WI38 (cell line): ENCODE measurements at regions not wholly inside any gene's neighbourhood (a gene's known extent, or its start where the extent isn't known, plus 50 kb on each side); places are given as distances from the start of the nearest gene placed in this dataset.

Experiments
- H3K4me3 ChIP-seq: 2 replicates; pipeline ENCODE4 v1.5.1; 2011; ENCODE audit warnings: low read depth, mild to moderate bottlenecking, control low read depth, low read length
- TF ChIP-seq, protein P1 (sequence below): IDR thresholded peaks from 2 replicates; pipeline ENCODE4 v1.5.1; 2012; ENCODE audit warnings: low read depth, mild to moderate bottlenecking, control low read depth, low read length

DNA sequence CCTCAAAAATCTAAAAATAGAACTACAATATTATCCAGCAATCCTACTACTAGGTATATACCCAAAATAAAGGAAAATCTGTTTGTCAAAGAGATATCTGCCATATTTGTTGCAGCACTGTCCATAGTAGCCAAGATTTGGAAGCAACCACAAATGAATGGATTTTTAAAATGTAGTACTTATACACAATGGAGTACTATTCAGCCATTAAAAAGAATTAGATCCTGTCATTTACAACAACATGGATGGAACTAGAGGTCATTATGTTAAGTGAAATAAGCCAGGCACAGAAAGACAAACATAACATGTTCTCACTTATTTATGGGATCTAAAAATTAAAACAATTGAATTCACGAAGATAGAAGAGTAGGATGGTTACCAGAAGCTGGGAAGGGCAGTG is 135.7 kb upstream of the CCDC28A start:
- TF ChIP-seq, protein P1, sequence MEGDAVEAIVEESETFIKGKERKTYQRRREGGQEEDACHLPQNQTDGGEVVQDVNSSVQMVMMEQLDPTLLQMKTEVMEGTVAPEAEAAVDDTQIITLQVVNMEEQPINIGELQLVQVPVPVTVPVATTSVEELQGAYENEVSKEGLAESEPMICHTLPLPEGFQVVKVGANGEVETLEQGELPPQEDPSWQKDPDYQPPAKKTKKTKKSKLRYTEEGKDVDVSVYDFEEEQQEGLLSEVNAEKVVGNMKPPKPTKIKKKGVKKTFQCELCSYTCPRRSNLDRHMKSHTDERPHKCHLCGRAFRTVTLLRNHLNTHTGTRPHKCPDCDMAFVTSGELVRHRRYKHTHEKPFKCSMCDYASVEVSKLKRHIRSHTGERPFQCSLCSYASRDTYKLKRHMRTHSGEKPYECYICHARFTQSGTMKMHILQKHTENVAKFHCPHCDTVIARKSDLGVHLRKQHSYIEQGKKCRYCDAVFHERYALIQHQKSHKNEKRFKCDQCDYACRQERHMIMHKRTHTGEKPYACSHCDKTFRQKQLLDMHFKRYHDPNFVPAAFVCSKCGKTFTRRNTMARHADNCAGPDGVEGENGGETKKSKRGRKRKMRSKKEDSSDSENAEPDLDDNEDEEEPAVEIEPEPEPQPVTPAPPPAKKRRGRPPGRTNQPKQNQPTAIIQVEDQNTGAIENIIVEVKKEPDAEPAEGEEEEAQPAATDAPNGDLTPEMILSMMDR = no peak
- H3K4me3 ChIP-seq = no peak overlapping the region

DNA sequence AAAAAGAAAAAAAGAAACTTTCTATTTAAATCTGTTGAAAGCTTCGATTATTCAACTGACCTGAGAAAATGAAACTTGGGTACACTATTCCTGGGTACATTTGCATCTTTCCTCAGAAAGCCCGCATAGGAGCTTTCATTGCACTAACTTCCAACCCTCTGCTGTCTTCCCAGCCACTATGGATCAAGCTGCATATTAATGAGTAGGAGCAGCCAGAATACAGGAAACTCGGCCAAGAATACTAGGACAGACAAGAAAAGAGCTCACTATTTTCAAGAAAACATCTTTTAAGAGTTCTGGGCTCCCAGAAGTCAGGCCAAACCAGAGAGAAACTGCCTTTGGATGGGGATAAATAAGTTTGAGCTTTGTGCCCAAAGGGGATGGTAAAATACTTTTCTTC is 135.0 kb upstream of the CCDC28A start:
- TF ChIP-seq, protein P1 = no peak
- H3K4me3 ChIP-seq = no peak overlapping the region

DNA sequence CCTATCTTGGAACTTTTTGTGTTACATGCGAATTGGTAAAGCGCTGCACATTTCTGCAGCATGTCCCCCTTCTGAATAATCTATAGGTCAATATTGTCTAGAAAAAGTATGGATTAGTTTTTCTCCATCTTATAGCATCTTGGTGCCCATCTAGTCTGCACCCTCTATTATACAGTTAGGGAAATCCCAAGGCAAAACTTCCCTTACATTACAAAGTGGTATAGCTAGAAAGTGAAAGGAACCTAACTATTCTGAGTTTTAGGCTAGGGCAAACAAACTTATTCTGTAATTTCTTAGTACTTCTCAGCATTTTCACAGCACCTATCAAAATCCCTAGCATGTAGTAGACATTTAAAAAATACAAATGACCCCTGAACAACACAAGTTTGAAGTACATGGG is 133.5 kb upstream of the CCDC28A start:
- TF ChIP-seq, protein P1 = no peak
- no peak overlapping the region for H3K4me3 ChIP-seq

DNA sequence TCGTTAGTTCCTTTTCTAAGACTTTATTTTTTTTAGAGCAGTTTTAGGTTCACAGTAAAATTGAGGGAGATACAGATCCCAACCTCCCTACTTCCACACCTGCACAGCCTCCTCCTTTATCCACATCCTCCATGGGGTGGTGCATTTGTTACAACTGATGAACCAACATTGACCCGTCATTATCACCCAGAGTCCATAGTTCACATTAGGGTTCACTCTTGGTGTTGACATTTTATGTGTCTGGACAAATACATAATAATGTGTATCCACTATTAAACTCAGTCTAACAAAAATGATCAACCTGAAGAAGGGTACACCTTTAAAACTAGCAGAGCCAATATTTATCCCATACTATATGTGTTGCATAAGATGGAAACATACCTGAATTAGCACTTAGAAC is 130.4 kb upstream of the CCDC28A start:
- TF ChIP-seq, protein P1 = no peak

DNA sequence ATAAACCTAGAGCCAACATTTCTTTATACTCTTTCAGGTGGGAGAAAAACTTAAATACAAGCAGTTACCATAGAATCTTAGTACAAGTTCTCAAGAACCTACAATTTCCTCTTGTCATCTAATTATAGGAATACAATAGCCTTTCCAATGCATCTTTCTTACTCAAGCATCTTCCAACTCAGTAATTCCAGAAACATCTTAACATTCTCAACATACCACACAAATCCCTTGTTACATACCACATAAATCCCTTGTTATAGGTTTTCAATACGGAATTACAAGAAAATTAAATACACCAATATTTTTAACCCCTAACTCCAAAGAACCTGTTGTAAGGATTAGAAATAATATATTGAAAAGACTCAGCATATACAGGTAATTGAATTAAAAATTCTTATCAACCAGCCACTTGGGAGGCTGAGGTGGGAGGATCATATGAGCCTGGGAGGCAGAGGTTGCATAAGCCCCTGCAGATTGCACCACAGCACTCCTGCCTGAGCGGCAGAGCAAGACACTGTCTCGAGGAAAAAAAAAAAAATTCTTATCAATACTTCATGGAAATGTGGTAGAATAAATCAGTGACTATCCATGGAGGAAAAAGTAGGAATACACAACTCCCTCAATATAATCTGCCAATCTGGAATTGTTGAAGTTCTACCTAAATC is 127.5 kb upstream of the CCDC28A start:
- TF ChIP-seq, protein P1 = no peak
- H3K4me3 ChIP-seq = no peak overlapping the region

More for the DNA sequence above, 130.4 kb upstream of the CCDC28A start:
- H3K4me3 ChIP-seq = no peak overlapping the region

DNA sequence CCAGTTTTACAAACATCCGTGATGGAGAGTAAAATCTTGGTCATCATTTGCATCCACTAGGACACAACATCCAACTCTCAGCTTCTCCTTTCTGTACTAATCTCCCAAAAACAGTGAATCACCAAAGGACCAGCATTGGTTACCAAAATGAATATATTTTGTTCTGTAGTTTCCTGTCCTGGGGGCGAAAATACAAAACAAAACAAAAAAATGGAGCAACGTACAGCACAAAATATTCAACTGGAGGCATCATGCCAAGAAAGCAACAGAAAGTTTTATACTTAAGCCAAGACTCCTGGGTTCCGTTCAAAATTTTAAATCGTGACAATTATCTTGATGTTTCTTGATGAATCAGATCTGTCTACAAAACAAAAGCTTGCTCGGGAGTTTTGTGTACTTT is 126.6 kb upstream of the CCDC28A start:
- TF ChIP-seq, protein P1 = no peak
- peak overlapping the region; percentile 53 for H3K4me3 ChIP-seq

DNA sequence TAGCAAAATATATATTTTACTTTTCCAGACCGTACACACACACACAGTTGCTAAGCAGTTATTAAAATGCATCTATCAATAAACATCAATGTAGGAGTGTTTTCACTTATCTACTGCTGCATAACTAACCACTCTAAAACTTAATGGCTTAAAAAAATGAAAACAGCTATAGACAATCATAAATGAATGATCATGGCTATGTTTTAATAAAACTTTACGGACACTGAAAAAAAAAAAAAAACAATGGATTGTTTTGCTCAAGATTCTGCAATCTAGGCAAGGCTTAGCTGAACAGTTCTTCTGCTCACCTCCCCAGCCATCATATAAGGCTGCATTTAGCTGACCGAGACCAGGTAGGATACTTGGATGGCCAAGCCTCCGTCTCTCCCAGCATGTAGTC is 125.4 kb upstream of the CCDC28A start:
- no peak overlapping the region for H3K4me3 ChIP-seq
- TF ChIP-seq, protein P1 = no peak
